ENCODE measurements at regions not wholly inside any gene's neighbourhood (a gene's known extent, or its start where the extent isn't known, plus 50 kb on each side); places are given as distances from the start of the nearest gene placed in this dataset.

GRCh38 chr18:46399303-46399702 is 257.7 kb downstream of the LOXHD1 start:
- DNase-seq (ENCODE audit: extremely low spot score, unreplicated experiment): no peak

GRCh38 chr18:46400449-46400848 is 256.6 kb downstream of the LOXHD1 start:
- Mint-ChIP-seq H3K4me3 (ENCODE audit: unreplicated experiment) (no peak overlapping the region), H3K36me3 (ENCODE audit: unreplicated experiment) (no peaks in the 10 kb centered on the region), H3K9me3 (ENCODE audit: unreplicated experiment) (no peaks in the 10 kb centered on the region), H3K27me3 (ENCODE audit: unreplicated experiment) (no peaks in the 10 kb centered on the region), H3K27ac (ENCODE audit: unreplicated experiment) (no peak overlapping the region), H3K4me1 (ENCODE audit: unreplicated experiment) (peaks cover 11% of the 10 kb centered on the region)
- no peak for DNase-seq (ENCODE audit: extremely low spot score, unreplicated experiment)
- TF ChIP-seq CTCF (IDR thresholded peaks at IDR 0.05): no peak

More at GRCh38 chr18:46399303-46399702, 257.7 kb downstream of the LOXHD1 start:
- Mint-ChIP-seq H3K36me3 (ENCODE audit: unreplicated experiment) (no peaks in the 10 kb centered on the region), H3K4me1 (ENCODE audit: unreplicated experiment) (peaks cover 11% of the 10 kb centered on the region), H3K9me3 (ENCODE audit: unreplicated experiment) (no peaks in the 10 kb centered on the region), H3K4me3 (ENCODE audit: unreplicated experiment) (no peak overlapping the region), H3K27ac (ENCODE audit: unreplicated experiment) (no peak overlapping the region), H3K27me3 (ENCODE audit: unreplicated experiment) (peaks cover 3% of the 10 kb centered on the region)
- no peak for TF ChIP-seq CTCF (IDR thresholded peaks at IDR 0.05)

- no peak overlapping the region for H3K4me3 Mint-ChIP-seq (ENCODE audit: unreplicated experiment)
- H3K27ac Mint-ChIP-seq (ENCODE audit: unreplicated experiment): no peak overlapping the region
- DNase-seq (ENCODE audit: extremely low spot score, unreplicated experiment): no peak
- H3K27me3 Mint-ChIP-seq (ENCODE audit: unreplicated experiment): no peaks in the 10 kb centered on the region
- H3K9me3 Mint-ChIP-seq (ENCODE audit: unreplicated experiment): no peaks in the 10 kb centered on the region
- H3K36me3 Mint-ChIP-seq (ENCODE audit: unreplicated experiment): no peaks in the 10 kb centered on the region
- no peak for TF ChIP-seq CTCF (IDR thresholded peaks at IDR 0.05)
- peaks cover 11% of the 10 kb centered on the region for H3K4me1 Mint-ChIP-seq (ENCODE audit: unreplicated experiment)
Observed at GRCh38 chr18:46401486-46402070, 255.4 kb downstream of the LOXHD1 start.

- Mint-ChIP-seq H3K4me1 (ENCODE audit: unreplicated experiment) (peaks cover 15% of the 10 kb centered on the region), H3K4me3 (ENCODE audit: unreplicated experiment) (no peak overlapping the region), H3K9me3 (ENCODE audit: unreplicated experiment) (no peaks in the 10 kb centered on the region), H3K27me3 (ENCODE audit: unreplicated experiment) (no peaks in the 10 kb centered on the region), H3K36me3 (ENCODE audit: unreplicated experiment) (no peaks in the 10 kb centered on the region), H3K27ac (ENCODE audit: unreplicated experiment) (no peak overlapping the region)
- DNase-seq (ENCODE audit: extremely low spot score, unreplicated experiment): no peak
- TF ChIP-seq CTCF (IDR thresholded peaks at IDR 0.05): no peak
Observed at GRCh38 chr18:46402396-46402795, 254.6 kb downstream of the LOXHD1 start.

- Mint-ChIP-seq H3K4me1 (ENCODE audit: unreplicated experiment) (peaks cover 21% of the 10 kb centered on the region), H3K9me3 (ENCODE audit: unreplicated experiment) (no peaks in the 10 kb centered on the region), H3K27me3 (ENCODE audit: unreplicated experiment) (no peaks in the 10 kb centered on the region), H3K4me3 (ENCODE audit: unreplicated experiment) (no peak overlapping the region), H3K27ac (ENCODE audit: unreplicated experiment) (no peak overlapping the region), H3K36me3 (ENCODE audit: unreplicated experiment) (no peaks in the 10 kb centered on the region)
- TF ChIP-seq CTCF (IDR thresholded peaks at IDR 0.05): no peak
- no peak for DNase-seq (ENCODE audit: extremely low spot score, unreplicated experiment)
Observed at GRCh38 chr18:46402945-46403344, 254.1 kb downstream of the LOXHD1 start.

Data from osteocyte (in vitro differentiated cells).